HL-60 (cell line): ENCODE measurements at regions not wholly inside any gene's neighbourhood (a gene's known extent, or its start where the extent isn't known, plus 50 kb on each side); places are given as distances from the start of the nearest gene placed in this dataset.

Experiments used
- POLR2AphosphoS5 ChIP-seq: IDR thresholded peaks from 2 replicates; pipeline ENCODE4 v1.6.1; 2012; ENCODE audit warnings: low read depth
- SPI1 ChIP-seq: IDR thresholded peaks from 2 replicates; pipeline ENCODE4 v1.6.1; 2012; ENCODE audit warnings: low read depth, mild to moderate bottlenecking, borderline replicate concordance
- TF ChIP-seq, protein P1 (sequence below): IDR thresholded peaks from one replicate; pipeline ENCODE4 v1.5.1; 2011; ENCODE audit warnings: low read length, control low read depth, inconsistent platforms; ENCODE audit not compliant: insufficient read depth

DNA sequence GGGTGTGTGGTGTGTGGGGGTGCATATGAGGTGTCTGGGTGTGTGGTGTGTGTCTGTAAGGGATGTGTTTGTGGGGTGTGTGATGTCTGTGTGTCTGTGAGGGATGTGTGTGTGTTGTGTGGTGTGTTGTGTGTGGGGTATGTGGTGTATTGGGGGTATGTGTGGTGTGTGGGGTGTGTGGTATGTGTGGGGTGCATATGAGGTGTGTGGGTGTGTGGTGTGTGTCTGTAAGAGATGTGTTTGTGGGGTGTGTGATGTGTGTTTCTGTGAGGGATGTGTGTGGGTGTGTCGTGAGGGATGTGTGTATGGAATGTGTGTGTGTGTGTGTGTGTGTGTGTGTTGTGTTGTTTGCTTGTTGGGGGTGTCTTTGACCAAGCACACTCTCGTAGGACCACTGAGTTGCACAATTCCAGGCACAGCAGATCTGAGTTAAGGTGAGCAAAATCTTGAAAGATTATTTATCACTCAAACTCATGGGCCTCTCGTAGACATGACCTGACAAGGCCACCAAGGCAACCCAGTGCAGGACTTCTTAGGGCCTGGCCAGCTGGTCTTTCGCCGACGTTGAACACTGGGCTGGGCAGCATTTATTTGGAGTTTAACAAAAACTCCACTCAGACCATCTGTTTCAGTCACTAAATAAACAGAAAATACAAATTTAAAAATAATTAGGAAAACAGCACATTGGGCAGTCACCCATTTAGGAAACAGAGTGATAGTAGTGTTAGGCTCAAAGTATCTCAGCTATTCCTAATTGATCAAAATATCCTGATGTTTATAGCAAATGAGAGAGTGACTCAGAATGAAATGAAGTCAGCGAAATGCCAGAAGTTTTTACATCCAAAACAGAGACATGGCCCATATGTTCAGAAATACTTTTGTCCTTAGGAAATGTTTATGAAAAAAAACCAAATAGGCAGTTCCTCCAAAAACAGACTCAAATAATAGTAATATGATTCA is 301.1 kb downstream of the FGF9 start:
- TF ChIP-seq, protein P1, sequence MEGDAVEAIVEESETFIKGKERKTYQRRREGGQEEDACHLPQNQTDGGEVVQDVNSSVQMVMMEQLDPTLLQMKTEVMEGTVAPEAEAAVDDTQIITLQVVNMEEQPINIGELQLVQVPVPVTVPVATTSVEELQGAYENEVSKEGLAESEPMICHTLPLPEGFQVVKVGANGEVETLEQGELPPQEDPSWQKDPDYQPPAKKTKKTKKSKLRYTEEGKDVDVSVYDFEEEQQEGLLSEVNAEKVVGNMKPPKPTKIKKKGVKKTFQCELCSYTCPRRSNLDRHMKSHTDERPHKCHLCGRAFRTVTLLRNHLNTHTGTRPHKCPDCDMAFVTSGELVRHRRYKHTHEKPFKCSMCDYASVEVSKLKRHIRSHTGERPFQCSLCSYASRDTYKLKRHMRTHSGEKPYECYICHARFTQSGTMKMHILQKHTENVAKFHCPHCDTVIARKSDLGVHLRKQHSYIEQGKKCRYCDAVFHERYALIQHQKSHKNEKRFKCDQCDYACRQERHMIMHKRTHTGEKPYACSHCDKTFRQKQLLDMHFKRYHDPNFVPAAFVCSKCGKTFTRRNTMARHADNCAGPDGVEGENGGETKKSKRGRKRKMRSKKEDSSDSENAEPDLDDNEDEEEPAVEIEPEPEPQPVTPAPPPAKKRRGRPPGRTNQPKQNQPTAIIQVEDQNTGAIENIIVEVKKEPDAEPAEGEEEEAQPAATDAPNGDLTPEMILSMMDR, result no peak
- no peak for TF ChIP-seq SPI1
- no peak for TF ChIP-seq POLR2AphosphoS5
